Hepatic stellate cell (primary cell): ENCODE measurements at regions not wholly inside any gene's neighbourhood (a gene's known extent, or its start where the extent isn't known, plus 50 kb on each side); places are given as distances from the start of the nearest gene placed in this dataset.

Experiments used
- DNase-seq: peaks from one replicate; pipeline ENCODE4 v3.0.0; 2011; ENCODE audit warnings: low spot score

DNA sequence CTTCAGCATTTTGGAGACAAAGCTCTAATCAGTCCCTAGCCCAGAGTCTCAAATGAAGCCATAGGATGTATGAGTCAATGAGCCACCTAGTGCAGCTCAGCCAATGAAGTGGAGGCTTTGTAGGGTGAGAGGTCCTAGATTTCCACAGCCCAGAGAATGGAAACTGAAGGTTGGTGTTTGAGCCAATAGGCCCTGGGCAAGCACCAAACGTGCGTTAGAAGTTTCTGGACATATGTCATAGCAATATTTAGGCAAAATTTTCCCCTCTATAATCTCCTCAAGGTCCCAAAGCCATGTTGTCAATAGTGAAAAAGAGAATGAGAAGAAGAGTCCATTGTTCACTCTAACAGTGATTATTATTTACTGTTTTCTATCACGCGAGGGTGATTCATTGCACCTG lies 361.3 kb downstream of the PLPP3 start:
- no peak for DNase-seq

DNA sequence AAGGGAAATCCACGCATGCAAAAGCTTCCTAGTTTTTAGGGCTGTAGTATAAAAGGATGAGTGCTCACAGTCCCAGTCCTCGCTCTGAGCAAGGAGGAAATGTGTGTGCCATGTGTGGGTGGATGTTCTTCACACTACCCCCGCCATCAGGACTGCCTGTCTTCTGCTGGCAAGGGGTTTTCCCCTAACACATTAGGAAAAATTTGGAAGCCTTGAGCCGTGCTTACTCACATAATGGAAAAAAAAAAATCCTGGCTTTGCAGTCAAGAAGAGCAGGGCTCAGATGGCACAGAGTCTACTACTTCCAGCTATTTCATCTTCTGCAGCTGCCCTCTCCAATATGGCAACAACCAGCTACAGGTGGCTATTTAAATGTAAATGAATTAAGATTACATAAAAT lies 363.1 kb downstream of the PLPP3 start:
- DNase-seq = no peak

DNA sequence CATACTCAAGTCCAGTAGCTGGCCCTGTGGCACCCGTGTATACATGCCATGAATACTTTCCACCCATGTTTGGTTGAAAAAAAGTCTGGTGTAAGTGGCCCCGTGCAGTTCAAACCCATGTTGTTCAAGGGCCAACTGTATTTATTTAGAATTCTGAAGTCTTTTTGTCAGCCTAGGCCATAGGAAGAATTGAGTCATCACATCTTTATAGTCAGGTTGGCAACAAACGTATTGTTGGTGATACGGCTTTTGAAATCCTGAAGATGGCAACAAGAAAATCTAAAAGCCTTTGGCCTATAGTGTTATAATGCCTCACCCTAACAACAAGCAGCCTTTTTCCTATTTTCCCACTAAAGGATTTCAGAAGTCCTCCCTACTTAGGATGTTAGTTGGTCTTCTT lies 363.6 kb downstream of the PLPP3 start:
- no peak for DNase-seq

DNA sequence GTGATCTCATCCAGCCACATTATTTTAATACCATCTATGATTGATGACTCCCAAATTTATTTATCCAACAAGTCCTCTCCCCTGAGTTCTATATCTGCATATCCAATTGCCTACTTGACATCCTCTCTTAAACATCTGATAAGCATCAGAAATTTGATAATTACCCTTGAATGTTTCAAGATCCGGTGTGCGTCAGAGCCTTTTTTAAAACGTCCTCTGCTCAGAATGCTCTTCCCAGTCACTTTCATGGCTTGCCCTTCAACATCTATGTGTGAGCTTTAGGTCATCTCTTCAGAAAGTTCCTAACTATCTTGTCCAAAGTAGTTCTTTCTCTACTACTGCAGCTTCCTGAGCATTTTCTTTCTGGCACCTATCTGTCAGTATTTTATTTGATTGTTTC lies 364.3 kb downstream of the PLPP3 start:
- DNase-seq = no peak

DNA sequence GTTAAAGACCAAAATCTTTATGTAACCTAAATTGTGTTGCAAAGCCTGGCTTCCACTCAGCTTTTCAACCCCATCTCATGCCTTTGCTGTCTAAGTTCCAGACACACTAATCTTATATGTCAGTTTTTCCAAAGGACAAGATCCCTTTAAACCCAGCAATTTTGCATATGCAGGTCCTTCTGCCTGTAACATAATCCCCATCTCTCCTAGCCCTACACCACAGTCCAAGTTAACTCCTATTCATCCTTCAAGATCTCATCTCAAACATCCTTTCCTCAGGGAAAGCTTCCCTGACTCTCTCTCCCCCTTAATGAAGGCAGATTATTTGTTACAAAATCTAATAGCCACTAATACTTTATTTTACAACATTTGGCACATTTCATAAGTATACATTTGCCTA lies 366.3 kb downstream of the PLPP3 start:
- DNase-seq = no peak

DNA sequence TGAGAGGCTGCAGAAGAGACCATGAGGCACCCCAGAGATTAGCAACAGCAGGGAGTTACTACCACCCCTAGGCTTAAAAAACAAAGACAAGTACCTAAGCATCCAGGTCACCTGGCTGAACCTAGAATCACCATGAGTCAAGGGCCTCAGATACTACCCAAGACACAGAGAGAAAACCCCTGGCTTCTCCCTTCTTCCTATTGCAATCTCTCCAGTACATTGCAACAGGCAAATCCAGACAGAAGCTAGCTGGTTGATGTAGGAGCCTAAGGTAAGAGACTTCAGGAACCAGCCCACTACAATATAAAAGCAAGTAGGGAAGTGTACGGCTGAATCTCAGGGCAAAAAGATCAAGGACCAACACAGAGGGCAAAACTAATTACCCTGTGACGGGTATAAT lies 367.2 kb downstream of the PLPP3 start:
- DNase-seq = no peak

DNA sequence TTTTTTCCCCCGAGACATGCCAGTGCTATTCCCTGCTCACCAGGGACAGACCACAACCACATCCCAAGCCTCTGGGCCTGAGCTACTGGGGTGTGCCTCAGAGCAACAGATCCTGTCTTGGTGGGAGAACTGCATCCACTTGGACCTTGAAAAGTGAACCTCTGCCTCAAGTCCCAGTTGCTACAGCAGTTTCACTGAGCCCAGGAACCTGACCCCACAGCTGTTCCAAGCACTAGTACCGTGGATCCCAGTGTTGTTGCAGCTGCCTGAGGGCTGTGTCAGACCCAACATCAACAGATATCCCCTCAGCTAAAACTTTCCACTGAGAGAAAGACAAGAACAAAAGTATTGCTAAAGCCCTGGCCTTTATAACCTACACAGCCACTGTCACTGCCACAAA lies 373.0 kb downstream of the PLPP3 start:
- DNase-seq = no peak

DNA sequence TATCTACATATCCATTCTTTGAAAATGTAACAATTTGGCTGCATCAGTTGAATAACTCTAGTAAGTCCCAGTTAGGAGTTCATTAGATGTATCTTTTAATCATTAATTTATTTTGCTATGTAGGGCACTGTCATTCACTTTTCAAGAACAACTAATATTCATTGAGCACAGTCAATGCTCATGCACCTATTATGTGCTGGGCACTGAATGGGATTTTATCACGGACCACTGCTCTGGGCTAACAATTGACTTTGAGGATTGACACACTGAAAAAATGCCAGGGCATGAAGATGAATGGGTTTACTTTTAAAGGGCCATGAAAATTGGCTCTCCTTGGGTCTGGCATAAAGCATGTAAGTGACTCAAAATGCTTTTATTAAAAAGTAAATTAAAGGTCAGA lies 375.2 kb downstream of the PLPP3 start:
- DNase-seq = no peak

DNA sequence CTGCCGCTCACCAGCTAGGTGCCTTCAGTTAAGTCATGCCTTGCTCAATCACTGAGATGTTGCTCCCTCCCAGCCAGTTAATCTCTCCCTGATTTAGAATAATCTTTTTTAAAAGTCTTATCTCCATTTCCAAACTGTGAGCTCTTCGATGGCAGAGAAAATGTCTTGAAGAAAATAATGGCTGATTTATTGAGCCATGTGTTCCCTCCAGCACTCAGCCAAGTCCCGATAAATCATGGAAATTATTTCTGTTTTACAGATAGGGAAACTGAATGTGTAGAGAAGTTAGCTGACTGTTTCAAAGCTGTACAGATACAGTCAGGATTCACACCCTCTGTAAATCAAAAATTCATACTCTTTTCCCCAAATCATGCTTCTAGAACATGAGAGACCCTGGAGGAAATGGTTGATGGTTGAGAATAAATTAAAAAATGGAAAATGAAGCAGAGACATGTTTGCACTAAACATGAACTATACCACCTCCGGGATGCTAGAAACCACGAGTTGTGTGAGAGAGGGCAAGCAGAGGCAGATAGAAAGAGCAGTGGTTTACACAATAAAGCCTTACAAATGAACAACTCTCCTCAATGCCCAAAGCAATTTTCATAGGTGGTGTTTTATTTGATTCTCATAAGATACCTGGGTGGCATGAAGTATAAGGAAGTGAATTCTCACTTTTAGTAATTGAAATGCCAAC lies 376.4 kb downstream of the PLPP3 start:
- DNase-seq = no peak

DNA sequence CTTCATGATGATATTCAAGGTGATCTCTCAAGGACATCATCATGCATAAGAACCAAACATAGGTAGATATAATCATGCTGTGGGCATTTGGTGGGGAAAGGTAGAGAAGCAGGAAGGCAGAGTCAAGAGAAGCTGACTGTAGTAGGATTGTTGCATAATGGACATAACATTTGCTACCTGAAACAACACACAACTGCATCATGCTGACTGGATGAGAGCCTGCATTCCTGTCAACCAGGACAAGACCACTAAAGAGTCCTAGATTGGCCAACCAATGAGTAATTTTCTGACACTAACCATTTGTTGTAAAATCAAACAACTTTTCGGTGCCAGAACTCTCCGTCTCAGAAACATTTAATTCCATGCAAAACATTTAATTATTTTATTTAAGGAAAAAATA lies 377.2 kb downstream of the PLPP3 start:
- DNase-seq = no peak

DNA sequence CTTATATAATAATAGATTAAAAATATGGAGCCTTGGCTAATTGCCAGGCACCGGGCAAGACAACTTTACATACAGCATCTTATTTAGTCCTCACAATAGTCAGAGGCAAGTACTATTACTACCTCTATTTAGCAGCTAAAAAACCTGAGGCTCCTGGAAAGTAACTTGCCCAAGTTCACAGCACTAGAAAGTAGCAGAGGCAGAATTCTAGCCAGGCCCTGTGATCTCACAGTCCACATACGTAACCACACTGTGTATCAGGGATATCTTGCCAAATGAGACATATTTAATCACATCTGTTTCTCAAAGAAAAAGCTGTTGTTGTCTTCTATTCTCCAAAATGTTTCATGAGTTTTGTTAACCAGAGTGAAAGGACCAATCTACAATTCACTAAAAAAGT lies 378.5 kb downstream of the PLPP3 start:
- DNase-seq = no peak

DNA sequence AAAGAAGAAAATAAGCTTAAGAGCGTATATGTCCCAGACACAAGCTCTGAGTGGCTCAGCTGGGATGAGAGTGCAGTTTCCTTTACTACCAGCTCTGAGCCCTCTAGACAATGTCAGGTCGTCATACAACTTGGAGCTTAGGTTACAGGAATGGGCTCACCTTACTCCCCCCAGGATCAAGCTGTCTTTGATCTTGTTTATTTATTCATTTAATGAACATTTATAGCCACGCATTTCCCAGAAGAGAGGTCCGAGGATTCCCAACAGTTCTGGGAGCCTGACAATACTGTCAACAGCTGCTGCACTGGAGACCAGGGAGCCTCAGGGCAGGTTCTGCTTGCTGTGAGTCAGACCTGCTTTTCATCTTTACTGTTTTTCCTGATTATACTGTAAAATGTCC lies 378.9 kb downstream of the PLPP3 start:
- DNase-seq = no peak

DNA sequence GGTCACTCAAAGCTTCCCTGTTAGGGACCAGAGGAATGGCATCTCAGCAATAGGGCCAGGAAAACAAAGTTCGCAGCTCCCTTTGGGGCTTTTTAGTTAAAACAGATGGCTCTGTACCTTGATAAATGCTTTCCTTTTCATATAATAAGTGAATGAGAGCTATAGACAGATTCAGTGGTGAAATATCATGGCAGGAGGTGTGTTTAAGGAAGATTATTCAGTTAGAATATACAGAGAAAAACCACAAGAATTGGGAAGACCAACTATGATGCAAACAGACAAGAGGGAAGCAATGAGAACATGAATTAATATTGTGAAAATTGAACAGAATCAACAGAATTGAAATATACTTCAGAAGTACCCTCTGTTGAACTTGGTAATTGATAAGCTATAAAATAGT lies 379.4 kb downstream of the PLPP3 start:
- DNase-seq = no peak

DNA sequence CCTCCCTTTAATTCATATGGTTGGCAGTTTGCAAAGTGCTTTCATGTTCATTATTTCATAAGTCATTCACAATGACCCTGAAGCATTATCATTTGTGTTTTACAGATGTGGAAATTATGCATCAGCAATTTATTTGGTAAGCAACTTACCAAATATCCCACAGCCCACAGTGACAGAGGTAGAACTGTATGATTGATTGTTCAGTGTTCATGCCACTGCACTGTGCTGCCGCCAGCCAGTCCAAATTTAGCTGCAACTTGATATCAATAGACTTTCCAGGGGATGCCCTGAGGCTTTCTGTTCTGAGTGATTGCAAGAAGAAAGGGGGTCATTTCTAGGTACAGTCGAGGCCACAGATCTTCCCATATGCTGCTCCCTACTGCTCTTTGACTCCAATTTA lies 380.3 kb downstream of the PLPP3 start:
- DNase-seq = no peak

DNA sequence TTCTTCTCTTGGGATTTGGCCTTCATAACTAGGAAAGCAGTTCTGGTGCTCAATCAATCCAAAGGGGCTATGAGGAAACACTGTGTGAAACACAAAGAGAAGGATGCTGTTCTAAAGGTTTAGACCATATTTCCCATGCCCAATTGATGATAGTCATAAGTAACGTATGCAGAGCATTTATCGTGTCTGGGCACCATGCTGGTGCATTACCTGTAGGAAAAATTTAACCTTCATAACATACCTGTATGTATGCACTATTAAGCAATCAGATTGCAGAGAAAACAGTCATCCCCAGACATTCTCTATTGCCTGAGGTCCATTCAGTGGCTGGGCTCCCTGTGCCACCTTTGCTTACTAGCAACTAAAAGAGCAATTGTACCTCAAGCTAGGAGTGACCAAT lies 381.4 kb downstream of the PLPP3 start:
- no peak for DNase-seq

DNA sequence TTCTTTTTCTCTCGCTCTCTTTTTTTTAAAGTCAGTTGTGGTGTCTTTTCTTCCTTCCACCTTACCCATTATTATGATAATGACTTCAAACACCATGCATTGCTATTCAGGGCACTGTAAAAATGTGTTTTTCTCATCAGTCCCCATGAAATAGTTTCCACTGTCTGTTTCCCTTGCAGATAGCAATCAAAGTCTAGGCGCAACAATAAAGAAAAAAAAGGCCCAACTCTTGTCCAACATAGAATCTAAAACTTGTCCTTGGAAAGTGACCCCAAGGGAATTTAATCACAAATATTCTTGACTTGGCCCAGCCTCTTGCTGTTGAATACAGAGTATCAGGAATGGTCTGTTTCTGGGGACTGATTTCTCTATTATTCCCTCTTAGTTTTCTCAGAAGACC lies 382.5 kb downstream of the PLPP3 start:
- DNase-seq = no peak

DNA sequence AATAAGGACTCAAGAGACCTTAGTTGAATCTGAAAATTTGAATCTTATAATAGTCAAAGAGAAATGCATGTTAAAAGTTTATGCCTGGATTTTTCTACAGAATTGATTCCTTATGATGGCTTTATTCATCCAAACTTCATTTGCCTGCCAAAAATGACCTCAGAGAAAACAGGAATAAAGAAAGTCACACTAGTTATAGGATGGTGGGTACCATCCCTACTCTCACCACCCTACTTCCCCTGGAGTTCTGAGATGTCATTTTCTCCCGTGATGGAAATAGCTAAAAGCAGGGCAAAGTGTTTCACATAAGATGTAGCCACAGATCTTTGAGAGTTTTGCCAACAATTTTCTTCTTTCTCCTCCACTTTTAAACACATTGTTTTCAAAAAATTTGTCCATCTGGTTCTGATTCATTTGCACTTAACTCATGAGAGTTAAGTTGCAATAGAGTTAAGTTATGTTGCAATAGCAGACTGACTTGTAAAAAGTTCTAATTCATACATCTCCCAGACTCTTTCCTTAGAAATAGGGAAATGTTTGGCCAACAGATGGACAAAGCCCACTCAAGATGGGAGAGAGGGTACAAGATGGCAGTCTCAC lies 384.6 kb downstream of the PLPP3 start:
- no peak for DNase-seq

DNA sequence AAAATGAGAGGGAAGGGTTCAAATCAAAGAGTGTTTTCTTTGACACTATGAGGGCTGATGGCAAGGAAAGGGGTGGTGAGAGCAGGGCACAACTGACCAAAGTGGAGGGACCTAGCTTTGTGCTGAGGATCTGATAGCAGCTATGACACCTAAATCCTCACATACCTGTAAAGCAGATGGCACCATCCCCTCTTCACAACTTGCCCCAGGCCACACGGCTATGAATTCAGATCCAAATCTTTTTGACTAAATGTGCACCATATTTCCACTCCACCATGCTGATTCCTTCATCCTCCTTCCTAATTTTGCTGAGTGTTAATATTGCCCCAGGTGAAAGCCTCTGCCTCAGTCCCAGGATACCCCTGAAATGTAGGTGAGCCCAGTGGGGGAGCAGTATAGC lies 385.7 kb downstream of the PLPP3 start:
- no peak for DNase-seq

DNA sequence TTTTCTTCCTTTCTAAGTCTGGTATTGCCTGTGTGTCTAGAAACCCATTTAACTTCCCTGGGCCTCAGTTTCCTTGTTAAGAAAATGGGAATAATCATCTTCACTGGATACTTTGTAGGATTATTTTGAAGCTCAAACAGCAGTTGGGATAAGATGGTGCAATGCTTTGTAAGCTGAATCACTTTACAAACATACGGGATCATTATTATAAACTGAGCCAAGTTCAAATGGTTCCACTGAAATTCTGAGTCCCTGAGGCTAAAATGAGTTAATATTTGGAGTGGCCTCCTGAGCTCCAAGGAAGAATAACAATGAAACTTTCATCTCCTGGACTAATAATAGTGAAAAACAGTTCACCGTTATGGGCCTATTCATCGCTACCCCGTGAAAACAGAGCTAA lies 388.0 kb downstream of the PLPP3 start:
- DNase-seq = no peak

DNA sequence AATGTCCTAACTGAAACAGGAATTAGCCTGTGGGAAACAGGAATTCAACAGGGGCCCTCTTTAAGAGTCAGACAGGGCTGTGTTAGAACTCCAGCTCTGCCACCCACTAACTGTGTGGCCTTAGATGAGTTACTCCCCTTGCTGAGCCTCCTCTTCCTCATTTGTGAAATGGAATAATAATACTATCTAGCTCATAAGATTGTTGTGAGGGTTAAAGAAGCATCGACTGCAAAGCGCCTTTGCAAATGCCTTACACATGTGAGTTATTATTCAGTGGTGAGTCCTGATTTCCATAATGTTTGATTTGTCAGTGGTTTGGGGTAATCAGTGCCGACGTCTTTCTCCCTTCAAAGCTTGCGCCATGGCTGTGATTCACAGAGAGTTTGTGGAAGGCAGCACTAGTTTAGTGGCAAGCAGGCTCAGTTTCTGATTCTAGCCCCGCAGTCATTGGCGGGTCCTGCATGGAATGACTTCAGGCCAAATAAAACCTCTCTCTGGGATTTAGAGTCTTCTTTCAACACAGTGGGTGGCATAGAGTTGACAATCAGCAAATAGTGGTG lies 388.5 kb downstream of the PLPP3 start:
- DNase-seq = no peak

DNA sequence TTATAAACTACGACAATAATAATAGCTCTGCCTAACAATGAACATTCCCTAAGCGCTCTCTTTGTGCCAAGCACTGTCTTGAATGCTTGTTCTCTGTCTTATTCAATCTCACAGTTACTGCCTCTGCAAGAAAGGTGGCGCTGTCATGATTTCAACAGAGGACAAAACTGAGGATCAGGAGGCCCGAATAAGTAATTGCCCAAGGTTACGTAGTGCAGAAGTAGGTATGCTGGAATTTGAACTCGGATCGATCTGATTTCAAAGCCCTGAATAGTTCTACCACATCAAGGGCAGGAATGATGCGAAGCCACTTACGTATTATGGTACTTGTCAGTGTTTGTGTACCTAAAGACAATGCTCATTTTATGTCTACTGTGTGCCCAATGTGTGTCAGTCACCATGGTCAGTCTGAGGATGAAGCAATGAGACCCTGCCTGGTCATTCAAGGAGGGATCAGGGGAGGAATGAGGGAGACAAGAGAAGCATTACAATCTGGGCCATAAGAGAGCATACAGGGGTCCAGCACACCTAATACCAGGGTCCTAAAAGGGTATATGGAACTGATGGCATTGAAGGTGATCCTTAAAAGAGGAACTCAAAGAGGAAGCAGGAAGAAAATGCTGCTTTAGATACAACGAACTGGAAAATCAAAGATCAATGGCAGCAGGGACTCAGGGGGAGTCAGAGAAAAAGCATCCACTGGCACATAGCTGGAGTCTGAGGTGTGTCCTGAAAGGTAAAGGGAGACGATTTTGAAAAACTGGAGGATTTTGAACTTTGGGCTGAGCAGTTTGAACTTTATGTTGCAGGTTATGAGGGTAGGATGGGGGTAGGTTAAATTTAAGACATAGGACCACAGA lies 389.2 kb downstream of the PLPP3 start:
- no peak for DNase-seq

DNA sequence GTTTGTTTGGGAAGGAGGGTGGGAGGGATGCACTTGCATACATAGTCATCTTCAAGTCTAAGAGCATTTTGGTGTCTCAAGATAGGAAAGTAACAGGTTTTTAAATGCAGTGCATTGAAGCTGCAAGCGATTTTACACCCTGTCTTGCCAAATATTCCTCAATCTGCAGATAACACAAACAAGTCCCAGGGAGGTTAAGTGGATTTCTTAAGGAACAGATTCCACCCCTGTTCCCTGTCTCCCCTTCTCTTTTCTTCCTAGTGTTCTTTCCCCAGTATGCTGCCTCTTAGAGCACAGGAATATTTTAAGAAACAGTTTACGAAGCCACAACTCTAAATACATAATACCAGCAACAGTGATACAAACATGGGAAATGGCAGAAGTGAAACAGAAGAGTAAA lies 389.9 kb downstream of the PLPP3 start:
- no peak for DNase-seq

DNA sequence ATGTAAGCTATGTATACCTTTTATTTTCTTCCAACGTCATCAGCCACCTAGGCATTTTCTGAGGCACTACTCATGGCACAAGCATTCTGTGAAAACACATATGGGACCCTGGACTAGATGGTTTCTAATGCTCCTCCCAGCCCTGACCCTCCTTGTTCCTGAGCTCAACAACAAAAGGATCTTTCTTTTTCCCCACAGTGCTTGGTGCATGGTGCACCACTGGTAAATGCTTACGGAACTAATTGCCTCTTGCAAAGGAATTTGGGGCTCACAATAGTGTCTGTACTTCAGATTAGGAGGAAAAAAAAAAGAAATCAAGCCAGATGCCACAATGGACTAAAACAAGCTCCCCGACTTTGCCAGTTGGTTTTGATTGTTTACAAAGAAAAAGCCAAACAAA lies 390.5 kb downstream of the PLPP3 start:
- no peak for DNase-seq
